Effector CD8-positive, alpha-beta T cell (primary cell): ENCODE measurements at regions not wholly inside any gene's neighbourhood (a gene's known extent, or its start where the extent isn't known, plus 50 kb on each side); places are given as distances from the start of the nearest gene placed in this dataset.
"Not testable (repeated sequence)": the region's sequence is repeated elsewhere in the genome, so short reads cannot be mapped to it uniquely, and the experiment has no call there.

Source experiments
- DNase-seq: peaks from one replicate; lab custom pipeline; 2025; lab: John Stamatoyannopoulos, UW

DNA sequence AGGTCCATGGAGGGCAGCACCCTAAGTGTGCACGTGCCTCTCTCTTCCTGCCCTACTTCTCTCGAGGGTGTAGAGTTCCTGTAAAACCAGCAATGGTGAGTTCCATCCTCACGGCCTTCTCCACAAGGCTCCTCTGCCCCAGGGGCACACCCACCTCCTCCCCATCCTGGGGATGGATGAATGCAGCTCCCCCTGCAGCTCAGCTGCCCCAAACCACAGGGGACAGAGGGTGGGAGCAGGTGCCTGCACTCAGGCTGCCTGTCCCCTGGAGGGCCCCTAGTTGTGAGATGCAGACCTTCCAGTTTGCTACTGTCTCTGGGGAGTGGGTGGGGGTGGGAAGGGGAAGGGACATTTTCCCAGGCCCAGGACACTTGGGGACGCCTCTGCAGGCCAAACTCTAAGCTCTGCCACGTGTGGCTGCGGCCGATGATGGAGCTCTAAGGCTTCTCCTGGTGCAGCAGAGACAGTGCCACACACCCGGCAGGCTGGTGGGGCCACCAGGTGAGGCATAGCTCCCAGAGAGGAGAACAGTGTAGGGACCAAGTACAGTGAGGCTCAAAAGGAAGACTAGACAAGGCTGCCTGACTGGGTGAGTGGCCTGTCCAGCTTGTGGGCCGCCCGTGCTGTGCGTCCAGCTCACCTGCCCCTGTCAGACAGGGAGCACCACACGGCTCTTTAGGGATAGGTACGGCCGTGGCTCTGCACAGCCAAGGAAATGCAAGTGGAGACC lies 540.9 kb downstream of the TBC1D22A start:
- no peak for DNase-seq

DNA sequence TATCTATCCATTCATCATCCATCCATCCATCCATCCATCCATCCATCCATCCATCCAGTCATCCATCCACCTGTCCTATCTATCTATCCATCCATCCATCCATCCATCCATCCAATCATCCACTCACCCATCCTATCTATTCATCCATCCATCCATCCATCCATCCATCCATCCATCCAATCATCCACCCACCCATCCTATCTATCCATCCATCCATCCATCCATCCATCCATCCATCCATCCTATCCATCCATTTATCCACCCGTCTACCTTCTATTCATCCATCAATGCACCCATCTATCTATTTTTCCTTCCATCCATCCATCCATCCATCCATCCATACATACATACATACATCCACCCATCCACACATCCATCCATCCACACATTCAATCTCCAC lies 540.1 kb downstream of the TBC1D22A start:
- not testable (repeated sequence) for DNase-seq

DNA sequence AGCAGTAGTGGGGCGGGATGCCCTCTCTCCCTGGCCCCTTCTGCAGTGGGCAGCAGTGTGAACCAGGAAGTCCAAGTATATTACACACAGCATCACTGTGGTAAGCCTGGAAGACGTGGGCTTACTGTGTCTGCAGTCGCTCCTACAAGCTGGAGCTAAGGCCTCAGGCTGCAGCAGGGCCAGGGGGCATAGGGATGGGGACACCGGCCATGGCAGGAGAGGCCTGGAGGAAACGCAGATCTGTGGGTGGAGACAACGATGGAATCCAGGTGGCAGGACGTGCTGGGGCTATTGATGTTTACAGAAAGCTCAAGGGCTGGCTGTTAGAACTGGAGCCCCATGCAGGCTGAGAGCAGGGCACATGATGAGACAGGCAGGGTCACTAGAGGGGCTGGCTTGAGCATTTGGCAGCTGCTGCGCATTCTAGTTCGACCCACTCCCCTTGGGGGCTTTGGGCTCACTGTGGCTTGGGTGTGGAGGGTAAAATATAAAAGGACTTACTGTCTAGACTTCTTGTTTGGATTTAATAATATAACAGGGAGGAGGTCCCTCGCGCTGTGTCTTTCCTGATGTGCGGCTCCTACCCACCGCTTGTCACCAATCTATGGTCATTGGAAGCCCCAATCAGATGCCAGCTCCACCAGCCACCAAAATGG lies 539.5 kb downstream of the TBC1D22A start:
- no peak for DNase-seq

DNA sequence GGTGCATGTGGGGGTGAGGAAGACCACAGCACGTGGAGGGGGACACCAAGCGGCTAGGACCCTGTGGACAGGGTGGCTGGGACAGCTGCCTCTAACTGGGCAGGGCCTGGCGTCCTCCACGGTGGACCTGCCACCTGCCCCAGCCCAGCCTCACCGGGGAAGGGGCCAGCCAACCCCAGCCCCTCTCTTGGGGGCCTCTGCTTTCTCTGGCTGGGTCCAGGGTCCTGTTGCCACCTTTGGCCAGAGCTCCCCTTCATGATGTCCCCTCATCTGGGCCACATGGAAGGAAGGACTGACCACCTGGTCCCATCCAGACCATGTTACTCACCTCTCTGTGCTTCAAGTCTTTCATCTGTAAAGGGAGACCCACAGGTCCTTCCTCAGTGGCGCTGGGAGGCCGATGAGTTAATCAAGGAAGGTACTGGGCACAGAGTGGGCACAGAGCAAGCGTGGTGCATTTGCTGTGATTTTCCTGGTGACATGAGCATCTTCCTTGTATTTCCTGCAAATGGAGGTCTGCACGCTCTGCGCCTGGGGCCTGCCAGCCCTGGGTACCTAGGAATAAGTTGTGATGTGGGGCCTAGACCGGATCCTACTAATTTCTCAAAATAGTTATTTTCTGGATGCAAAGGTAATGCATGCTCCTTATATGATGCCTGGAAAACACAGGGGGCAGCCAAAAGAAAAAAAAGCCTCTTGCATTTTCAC lies 538.4 kb downstream of the TBC1D22A start:
- DNase-seq = no peak

DNA sequence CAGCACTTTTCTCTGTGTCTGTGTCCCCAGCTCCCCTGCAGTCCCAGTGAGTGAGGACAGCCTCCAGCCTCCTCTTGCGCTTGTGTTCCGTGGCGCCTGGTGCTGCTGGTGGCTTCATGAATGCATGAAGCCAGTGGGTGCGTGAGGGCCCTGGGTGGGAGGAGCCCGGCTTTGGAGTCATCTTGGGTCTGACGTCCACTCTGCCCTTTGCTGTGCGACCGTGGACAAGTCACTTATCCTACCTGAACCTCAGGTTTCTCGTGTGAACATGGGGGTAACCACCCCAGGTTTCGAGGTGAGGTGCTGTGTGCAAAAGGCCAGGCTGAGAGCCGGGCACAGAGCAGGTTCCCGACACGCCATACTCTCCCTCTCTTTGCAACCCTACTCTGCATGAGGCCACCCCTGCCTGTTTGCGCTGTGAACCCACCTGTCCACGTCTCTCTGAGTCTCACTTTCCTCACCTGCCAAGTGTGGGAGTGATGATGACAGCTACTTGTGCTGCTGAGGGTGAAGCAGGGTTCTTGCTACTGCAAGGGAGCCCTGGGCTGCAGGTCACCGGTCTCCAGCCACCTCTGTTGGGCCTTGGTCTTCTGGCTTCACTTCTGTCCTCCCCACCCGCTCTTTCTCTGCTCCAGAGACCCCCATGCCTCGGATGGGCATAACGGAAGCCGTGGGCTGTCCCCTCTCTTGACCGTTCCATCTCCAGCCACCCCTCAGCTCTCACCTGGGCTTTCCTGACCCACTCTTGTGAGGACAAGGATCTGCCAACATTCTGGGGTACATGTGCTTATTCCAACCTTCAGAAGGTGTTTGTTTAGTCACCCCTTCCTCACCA lies 537.6 kb downstream of the TBC1D22A start:
- no peak for DNase-seq

DNA sequence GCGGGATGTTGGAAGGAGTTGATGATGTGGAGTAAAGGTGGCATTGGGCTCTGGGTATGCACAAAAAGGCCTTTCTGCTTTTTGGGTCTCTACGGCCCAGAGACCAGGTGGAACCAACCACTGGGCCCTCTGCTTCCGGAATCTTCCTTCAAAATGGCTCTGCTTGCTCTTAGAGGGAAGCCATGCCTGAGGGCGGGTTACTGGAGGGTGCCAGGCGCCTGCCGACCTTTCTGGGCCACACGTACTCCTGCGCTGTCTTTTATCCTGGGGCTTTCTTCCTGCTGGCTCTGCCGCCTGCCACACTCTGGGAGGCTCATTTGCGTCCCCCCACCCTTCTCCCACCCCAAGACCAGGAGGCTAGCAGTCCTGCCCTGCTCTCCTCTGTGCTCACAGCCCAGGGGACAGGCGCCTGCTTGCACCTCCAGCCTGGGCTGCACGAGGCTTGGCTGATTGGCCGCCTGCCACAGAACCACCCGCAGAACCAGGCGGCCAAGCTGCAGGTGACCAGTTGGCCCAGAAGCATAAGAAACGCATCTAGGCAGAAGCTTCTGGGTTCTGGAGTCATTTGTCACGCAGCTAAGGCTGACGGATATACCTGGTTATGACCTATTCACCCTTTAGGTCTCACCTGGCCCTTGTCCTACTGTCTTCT lies 536.9 kb downstream of the TBC1D22A start:
- no peak for DNase-seq

DNA sequence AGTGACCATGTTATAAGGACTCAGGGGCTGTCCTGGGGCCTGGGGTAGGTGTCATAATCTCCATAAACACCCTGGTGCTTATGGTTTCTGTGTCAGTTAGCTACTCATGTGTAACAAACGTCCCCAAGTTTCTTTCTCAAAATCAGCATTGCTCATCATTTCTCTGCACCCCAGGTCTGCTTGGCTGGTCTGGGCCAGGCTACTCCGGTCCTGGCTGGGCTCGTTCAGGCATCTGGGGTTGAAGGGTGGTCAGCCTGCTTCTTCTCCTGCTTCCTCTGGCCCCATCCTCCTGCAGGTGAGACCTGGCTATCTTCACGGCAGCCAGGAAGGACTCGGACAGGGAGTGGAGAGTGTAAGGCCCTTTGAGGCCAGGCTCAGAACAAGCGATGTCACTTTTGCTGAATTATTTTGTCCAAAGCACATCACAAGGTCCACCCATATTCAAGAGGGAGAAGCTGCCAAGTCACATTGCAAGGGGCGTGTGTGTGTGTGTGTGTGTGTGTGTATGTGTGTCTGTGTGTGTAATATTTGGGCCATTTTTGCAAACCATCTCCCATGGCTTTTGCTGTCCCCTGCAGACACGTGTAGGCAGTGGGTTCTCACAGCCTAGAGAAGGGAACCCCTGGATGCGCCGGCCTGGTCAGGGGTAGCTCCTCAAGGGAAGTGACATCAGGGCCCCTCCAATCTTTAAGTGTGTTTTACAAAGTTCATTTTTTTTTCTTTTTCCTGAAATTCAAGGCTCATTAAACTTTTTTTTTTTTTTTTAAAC lies 535.8 kb downstream of the TBC1D22A start:
- DNase-seq = no peak

DNA sequence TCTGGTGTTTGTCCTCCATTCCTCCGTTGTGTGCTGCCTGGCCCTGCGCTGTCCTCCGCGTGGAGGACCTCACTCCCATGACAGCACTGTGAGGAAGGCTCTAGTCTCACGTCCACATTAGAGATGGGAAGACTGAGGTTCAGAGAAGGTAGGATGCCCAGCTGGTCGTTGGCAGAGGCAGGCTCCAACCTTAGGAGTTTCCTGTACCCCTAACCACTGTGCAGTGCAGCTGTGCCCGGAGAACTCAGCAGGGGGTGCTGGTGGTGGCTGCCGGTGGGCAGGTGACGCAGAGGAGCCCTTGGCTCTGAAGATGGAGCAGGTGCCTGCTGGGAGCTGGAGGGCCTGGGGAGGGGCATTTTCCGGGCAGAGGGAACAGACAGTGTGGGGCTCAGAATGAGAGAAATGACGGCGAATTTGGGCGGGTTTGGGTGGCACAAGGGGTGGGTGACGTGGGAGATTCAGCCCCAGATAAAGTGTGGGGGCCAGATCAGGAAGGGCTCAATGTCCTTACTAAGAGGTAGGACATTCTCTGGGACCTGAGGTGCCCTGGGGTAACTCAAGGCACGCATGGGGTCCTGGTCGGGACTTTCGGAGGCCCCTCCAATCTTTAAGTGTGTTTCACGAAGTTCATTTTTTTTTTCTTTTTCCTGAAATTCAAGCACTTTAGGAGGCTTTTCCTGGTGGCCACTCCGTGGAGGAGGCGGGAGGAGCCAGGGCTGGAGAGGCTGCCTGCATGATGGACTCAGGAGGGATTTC lies 535.0 kb downstream of the TBC1D22A start:
- DNase-seq = no peak

DNA sequence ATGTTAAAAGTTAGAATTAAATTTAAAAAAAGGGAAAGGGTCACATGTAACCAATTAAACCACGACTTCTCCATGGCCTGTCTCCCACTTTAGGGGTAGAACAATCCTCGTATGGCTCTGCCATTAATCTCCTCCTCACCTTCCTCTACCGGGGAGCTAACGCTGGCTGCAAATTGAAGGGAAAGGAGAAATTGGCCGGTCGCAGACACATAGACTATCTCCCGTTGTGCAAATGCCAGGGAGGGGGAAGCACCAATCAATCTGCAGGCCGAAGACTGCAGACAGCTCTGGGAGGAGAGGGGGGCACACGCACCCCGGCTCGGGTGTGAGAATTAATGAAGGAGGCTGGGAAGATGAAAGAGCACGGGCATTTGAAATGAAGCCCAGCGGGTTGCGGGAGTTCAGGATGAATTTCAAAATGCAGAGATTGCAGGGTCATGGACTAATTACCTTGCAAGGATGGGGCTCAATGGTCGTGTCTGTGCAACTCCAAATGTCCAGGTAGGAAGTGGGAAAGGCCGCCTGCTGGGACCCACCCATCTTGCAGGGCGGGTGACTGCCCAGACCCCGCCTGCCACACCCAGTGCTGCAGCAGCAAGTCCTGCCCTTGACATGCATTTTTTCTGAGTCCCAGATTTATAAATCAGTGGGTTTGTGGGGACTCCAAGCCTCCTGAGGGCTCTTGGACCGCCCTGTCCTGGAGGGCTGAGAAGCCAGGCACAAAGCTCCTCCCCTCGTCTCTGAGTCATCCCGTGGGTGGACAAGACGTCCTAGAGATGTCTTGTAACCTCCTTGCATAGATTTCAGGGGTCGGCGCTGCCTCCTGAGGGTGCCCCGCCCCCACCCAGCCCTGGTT lies 534.2 kb downstream of the TBC1D22A start:
- DNase-seq = no peak

DNA sequence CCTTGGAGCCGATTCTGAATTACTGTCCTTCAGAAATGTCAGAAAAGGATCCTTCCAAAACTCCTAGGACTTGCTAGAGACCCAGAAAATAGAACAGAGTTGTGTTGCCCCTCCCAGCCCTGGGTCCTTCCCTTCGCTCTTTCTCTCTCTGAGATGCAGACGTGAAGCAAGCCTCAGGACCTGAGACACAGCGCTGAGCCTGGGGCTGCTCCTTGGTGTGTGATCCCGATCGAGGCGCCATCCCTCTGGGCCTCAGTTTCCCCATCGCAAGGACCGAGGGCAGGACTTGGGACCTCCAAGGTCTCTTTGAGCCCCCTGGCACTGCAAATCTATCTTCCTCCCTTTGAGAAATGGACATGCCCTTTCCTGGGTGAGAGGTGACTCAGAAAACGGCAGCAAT lies 533.5 kb downstream of the TBC1D22A start:
- DNase-seq = no peak

DNA sequence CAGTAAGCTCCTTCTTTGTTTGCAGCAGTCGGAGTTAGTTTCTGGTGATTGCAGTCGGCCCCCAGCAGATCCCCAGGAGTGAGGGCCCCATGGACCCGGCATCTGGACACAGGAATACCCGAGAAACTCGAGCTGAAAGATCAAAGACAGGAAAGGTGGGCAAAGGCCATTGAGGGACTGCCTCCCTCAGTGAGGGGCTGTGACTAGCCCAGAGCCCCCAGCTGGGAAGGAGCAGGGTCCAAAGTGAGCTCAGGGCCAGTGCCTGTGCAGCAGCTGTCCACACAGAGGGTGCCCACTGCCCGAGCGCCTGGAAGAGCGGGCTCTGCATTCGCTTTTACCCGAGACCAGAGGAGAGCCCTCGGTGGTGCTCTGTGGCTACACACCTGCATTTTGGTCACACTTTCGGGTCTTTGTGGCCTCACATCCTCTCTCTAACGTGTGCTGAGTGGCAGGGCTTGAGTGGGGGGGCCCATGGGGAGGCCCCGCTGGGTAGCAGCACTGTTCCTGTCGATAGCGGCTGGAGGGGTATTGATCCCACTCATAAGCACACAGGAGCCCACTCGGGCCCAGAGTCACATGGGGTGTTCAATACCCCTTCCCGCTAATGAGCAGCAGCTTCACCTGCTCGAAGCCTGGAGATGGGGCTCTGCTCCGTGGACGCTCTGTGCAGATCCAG lies 532.9 kb downstream of the TBC1D22A start:
- DNase-seq = no peak

DNA sequence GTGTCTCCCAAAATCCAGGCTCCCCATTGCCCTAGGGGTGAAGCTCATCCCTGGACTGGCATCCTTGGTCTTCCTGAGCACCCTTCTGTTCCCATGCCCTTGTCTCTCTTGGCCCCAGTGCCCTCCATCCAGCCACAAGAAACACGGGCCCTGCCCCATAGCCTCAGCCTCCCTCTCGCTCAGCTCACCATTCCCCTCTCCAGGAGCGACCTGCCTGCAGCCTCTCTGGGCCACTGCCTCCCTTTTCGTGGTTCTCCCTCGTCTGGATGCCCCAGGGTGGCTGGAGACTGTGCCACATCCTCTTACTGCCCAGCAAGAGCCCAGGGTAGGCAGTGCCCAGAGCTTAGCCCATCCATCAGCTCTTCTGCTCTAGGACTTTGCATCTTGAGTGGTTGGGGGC lies 532.1 kb downstream of the TBC1D22A start:
- DNase-seq = no peak

DNA sequence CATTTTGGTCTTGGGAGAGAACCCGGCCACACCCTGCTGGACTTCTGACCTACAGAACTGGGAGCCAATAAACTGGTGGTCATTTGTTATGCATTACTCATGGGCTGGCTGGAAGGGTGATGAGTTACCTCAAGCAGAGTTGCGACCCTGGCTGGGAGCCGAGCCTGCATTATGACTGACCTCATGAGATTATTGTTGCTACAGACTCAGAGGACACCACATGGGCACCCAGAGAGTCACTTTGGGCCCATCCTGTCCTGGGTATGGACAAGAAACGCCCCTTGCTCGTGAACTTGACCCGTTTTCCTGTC lies 531.7 kb downstream of the TBC1D22A start:
- no peak for DNase-seq

DNA sequence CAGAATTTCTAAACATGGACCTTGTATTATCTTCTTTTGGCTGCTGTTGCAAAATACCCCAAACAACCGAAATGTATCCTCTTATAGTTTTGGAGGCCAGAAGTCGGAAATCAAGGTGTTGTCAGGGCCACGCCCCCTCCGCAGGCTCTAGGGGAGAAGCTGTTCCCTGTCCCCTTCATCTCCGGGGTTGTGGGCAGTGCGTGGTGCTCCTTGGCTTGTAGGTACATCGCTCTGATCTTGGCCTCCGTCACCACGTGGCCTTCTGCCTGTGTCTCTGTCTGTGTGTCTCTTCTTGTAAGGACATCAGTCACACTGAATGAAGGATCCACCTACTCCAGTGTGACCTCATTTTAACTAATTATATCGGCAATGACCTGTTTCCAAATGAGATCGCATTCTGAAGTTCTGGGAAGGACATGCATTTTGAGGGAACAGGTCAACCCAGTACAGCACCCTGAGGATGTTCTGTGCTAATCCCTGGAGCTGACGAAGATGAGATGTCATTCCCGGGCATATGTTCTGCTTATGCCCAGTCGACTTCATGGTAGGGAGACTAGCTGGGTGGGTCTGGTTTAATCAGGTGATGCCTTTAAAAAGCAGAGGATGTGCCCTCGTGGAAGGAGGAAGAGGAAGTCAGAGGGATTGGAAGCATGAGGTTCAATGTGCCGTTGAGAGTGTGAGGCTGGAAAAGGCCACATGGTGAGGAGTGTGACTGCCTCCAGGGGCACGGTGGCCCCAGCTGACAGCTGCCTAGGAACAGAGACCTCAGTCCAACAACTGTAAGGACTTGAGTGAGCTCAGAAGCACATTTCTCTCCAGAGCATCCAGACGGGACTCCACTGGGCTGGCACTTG lies 531.1 kb downstream of the TBC1D22A start:
- DNase-seq = no peak

DNA sequence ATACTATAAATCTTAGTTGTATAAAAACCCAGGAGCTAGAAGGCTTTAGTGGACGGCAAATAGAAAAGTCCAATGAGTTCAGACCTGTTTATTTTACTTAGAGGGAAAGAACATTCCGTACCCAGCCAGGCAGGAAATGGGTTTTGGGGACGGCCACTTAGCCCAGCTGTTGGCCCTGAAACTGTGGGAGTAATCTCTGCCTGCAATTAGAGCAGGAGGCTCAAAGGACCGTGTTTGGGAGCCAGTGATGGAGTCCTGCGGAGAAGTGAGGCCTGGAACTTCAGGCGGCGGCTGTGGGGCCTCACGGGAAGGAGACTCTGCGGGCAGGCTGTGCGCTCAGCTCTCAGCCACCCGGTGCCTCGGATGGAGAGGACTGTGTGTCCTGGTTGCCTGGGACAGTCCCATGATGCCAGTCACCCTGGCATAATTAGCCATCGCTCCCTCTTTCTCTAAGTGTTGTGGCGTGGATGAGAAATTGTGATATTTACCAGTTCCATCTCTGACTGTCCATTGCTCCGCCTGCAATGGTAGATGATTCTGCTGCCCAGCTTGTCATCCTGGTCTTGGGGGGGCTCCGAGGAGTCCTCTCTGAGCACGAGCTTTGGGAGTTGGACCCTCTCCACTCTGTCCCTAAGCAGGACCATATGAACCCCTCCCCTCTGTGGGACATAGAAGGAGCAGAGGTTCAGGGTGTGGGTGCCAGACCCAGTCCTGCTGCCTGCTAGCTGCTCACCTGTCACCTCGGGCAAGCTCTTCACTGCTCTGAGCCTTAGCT lies 530.3 kb downstream of the TBC1D22A start:
- DNase-seq = no peak

DNA sequence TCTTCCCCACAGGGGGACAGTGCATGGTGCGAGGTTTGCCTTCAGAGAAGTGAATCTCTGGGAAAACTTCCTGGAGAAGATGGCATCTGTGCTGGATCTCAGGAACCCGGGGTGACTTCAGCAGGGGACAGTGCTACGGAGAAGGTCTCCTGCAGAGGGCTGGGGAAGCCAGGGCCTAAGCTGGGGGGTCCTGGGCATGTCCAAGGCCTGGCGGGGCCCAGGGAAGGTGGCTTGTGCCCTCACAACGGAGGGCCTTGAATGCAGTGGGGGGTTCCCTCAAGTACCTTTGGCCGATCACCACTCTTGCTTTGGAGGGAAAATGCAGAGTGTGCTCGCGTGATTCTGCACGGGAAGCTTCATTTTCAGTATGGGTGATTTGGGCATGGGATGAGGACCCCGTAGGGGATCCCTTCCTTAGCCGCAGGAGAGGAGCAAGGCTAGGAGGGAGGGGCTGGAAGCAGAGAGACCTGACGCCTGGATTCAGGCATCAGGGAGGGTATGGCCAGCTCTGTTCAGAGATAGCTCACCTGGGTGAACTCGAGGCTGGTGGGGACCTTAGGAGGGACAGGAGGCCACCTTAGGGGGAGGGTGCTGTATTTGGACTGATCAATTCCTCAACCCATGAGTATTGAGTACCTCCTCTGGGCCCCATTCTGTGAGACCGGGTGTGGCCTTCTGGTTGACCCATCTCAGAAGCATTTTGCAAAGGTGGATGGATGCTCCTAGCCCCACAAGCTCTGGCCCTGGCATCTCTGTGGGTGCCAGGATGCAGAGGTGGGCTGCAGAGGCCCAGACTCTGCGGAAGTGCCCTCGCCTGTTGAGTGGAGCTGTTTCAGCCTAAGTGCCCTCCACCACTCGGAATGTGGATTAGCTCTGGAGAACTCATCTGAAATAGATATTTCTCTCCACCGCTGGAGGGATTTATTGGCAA lies 529.4 kb downstream of the TBC1D22A start:
- DNase-seq = no peak
